Colonic mucosa (tissue), 4 donors: ENCODE measurements at regions not wholly inside any gene's neighbourhood (a gene's known extent, or its start where the extent isn't known, plus 50 kb on each side); places are given as distances from the start of the nearest gene placed in this dataset.

Experiments
- DNase-seq: peaks from one replicate; pipeline ENCODE4 v3.0.0-alpha.2; 2020
- H3K27ac ChIP-seq: fragments of 200-600 bp; one replicate; pipeline ENCODE4 v1.8.0; 2021
- H3K27me3 ChIP-seq: fragments of 200-600 bp; one replicate; pipeline ENCODE4 v1.8.0; 2021
- H3K36me3 ChIP-seq: fragments of 200-600 bp; one replicate; pipeline ENCODE4 v1.8.0; 2021
- H3K4me1 ChIP-seq: fragments of 200-600 bp; one replicate; pipeline ENCODE4 v1.8.0; 2021; ENCODE audit warnings: mild to moderate bottlenecking
- H3K4me3 ChIP-seq: fragments of 200-600 bp; one replicate; pipeline ENCODE4 v1.8.0; 2021
- H3K9ac ChIP-seq, 2 donors: one replicate each; pipeline ENCODE4 v1.7.0; 2013; ENCODE audit warnings: control low read depth in 2 of 2, low read depth in 2 of 2, low read length in 2 of 2
- H3K9me3 ChIP-seq: fragments of 200-600 bp; one replicate; pipeline ENCODE4 v1.8.0; 2021
- intact Hi-C: fragments of 100-400 bp; cut with DNase I; formaldehyde crosslinking; loops from one replicate; pipeline ENCODE4 v1.14.1; 2022
- TF ChIP-seq, protein P1 (sequence below): fragments of 200-600 bp; IDR thresholded peaks from one replicate; pipeline ENCODE4 v1.8.0; 2022; ENCODE audit warnings: antibody characterized with exemption, mild to moderate bottlenecking
- donor health status: healthy.
- donor health status: DM: no; HTN: no; CAD: no.
- donor health status: DM: no; HTN: no; CAD: no.

DNA sequence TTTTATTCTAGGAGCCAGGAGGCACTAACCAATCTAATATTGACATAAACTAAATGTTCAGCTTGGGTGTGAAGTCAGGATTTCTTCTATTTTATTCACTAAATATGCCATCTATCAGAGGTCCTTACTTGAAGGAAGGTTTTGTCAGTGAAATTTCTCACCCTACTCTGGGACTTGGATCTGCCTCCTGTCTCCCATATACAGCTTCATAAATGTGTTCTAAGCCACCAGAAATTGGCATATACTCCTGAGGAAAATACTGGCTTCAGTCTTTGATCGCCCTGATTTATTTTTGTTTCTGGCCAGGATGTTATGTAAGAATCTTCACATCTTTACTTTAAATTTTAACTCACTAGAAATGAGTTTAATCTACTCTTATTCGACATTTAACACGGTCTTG is 647.7 kb downstream of the C6orf118 start:
- intact Hi-C loops = no loop called here
- no peaks in the 10 kb centered on the region for H3K4me1 ChIP-seq

DNA sequence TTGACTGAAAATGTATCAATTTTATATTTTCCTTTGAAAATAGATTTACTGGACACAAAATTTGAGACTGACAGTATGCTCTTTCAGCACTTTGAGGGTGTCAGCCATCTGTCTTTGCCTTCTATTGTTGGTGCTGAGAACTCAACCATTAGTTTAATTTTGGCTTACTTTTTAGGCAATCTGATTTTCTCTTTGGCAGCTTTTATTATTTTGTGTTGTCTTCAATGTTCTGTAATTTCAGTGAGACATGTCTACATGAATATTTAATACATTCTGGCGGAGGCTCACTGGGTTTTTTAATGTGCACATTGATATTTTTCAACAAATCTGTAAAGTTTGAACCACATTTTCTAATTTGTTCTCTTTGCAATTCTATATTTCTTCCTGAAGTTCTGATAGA is 648.6 kb downstream of the C6orf118 start:
- Histone ChIP-seq H3K9ac (no peak overlapping the region), H3K27ac (no peak overlapping the region), H3K27me3 (no peaks in the 10 kb centered on the region), H3K4me1 (no peaks in the 10 kb centered on the region), H3K36me3 (no peaks in the 10 kb centered on the region), H3K9me3 (no peaks in the 10 kb centered on the region), H3K4me3 (no peak overlapping the region)
- TF ChIP-seq, protein P1, sequence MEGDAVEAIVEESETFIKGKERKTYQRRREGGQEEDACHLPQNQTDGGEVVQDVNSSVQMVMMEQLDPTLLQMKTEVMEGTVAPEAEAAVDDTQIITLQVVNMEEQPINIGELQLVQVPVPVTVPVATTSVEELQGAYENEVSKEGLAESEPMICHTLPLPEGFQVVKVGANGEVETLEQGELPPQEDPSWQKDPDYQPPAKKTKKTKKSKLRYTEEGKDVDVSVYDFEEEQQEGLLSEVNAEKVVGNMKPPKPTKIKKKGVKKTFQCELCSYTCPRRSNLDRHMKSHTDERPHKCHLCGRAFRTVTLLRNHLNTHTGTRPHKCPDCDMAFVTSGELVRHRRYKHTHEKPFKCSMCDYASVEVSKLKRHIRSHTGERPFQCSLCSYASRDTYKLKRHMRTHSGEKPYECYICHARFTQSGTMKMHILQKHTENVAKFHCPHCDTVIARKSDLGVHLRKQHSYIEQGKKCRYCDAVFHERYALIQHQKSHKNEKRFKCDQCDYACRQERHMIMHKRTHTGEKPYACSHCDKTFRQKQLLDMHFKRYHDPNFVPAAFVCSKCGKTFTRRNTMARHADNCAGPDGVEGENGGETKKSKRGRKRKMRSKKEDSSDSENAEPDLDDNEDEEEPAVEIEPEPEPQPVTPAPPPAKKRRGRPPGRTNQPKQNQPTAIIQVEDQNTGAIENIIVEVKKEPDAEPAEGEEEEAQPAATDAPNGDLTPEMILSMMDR = no peak
- intact Hi-C loops = no loop called here
- no peak for DNase-seq

More for the DNA sequence above, 647.7 kb downstream of the C6orf118 start:
- Histone ChIP-seq H3K27ac (no peak overlapping the region), H3K27me3 (no peaks in the 10 kb centered on the region), H3K4me3 (no peak overlapping the region), H3K9me3 (no peaks in the 10 kb centered on the region), H3K36me3 (no peaks in the 10 kb centered on the region), H3K9ac (no peak overlapping the region)
- TF ChIP-seq, protein P1 = no peak
- DNase-seq = no peak

DNA sequence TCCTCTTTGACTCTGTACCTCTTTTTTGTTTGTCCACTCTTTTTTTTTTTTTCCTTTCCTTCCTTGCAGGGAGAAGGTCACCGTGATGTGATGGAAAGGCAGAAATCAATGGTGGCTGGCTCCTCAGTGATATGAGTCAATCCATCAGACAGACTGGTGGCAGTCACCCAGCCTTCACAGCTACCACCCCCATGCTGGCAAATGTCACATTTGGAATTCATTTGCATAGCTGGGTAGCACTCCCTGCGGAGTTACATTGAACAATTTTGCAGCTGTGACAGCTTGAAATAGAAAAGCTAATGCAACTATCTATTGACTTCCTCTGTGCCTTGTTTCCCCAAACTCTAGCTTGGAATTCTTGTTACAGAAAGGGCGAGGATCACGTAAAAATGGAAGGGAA is 668.4 kb downstream of the C6orf118 start:
- intact Hi-C loops = no loop called here

DNA sequence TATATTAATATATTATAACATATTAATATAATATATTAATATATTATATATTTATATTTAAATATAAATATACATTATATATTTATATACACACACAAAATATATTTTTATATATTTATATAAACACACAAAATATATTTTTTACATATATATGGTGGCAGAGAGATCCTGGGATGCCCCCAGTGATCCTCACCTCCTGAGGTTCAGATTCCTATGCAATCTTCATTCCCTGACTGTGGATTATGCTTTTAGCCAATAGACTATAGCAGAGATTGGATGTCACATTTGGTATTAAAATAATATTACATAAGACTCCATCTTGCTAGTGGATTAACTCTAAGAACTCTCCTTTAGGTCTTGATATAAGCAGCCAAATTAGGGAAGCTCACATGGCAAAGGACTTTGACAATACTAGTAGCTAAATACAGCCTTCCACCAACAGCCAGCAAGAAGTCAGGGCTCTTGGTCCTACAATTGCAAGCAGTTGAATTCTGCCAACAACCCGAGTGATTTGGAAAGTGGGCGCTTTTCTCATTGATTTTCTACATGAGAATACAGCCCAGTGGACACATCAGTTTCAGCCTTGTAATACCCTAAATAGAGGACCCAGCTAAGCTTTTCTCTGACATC is 681.0 kb downstream of the C6orf118 start:
- intact Hi-C loops = no loop called here
- Histone ChIP-seq H3K9ac (no peak overlapping the region), H3K36me3 (no peaks in the 10 kb centered on the region), H3K27me3 (no peaks in the 10 kb centered on the region), H3K4me1 (no peaks in the 10 kb centered on the region), H3K4me3 (no peak overlapping the region), H3K9me3 (no peaks in the 10 kb centered on the region), H3K27ac (no peak overlapping the region)
- TF ChIP-seq, protein P1 = no peak
- no peak for DNase-seq

More for the DNA sequence above, 668.4 kb downstream of the C6orf118 start:
- Histone ChIP-seq H3K27me3 (no peaks in the 10 kb centered on the region), H3K4me3 (no peak overlapping the region), H3K4me1 (no peaks in the 10 kb centered on the region), H3K36me3 (no peaks in the 10 kb centered on the region), H3K9ac (no peak overlapping the region), H3K27ac (no peak overlapping the region), H3K9me3 (no peaks in the 10 kb centered on the region)
- DNase-seq = no peak
- TF ChIP-seq, protein P1 = no peak

DNA sequence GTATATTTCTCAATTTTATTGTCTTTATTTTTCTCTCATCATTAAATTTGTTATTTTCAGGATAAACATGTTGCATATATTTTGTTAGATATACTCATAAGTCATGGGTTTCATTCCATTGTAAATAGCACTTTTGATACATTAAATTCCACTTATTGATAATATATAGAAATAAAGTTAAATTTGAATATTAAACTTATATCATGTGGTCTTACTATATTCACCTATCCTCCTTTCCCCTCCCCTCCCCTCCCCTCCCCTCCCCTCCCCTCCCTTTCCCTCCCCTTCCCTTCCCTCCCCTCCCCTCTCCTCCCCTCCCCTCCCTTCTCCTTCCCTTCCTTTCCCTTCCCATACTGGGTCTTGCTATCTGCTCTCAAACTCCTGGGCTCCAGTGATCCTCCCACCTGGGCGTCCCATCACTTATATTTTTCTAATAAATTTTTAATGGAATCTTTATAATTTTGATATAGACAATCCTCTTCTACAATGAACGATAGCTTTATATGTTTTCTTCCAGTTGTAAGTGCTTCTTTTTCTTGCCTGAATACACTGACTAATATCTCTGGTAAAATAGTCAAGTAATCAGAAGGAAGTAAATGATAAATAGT is 692.4 kb downstream of the C6orf118 start:
- no peaks in the 10 kb centered on the region for H3K4me1 ChIP-seq
- no peaks in the 10 kb centered on the region for H3K9me3 ChIP-seq
- H3K9ac ChIP-seq = no peak overlapping the region
- H3K36me3 ChIP-seq = no peaks in the 10 kb centered on the region
- intact Hi-C loops = no loop called here
- H3K4me3 ChIP-seq = no peak overlapping the region
- TF ChIP-seq, protein P1 = no peak
- H3K27me3 ChIP-seq = no peaks in the 10 kb centered on the region
- DNase-seq = no peak
- no peak overlapping the region for H3K27ac ChIP-seq
